Activated CD4-positive, alpha-beta T cell treated with anti-CD3 and anti-CD28 coated beads, Interleukin-2, amount 10 ng/mL, durations not matched to agents 7 days and 5 days (primary cell): ENCODE measurements at regions not wholly inside any gene's neighbourhood (a gene's known extent, or its start where the extent isn't known, plus 50 kb on each side); places are given as distances from the start of the nearest gene placed in this dataset.
"Not testable (repeated sequence)": the region's sequence is repeated elsewhere in the genome, so short reads cannot be mapped to it uniquely, and the experiment has no call there.

Source experiments
- CTCF ChIA-PET: fragments of 350-600 bp; sonication (Branson Sonifier 250); formaldehyde crosslinking; loops from one replicate; lab custom pipeline; 2021; ENCODE audit warnings: antibody characterized with exemption; lab: Charles Lee
- POLR2A ChIA-PET: fragments of 350-600 bp; sonication (Branson Sonifier 250); formaldehyde crosslinking; loops from one replicate; lab custom pipeline; 2021; ENCODE audit warnings: antibody characterized with exemption; lab: Charles Lee
- DNase-seq: peaks from one replicate; pipeline ENCODE4 v3.0.0-alpha.2; 2020
- H3K27ac Mint-ChIP-seq: one replicate; pipeline ENCODE4 v1.8.0; 2021; ENCODE audit warnings: mild to moderate bottlenecking, moderate library complexity, mixed read lengths
- H3K27me3 Mint-ChIP-seq: one replicate; pipeline ENCODE4 v1.8.0; 2021; ENCODE audit warnings: mixed read lengths
- H3K36me3 Mint-ChIP-seq: one replicate; pipeline ENCODE4 v1.8.0; 2021; ENCODE audit warnings: low read depth, mixed read lengths
- H3K4me1 Mint-ChIP-seq: one replicate; pipeline ENCODE4 v1.8.0; 2021; ENCODE audit warnings: mixed read lengths
- H3K4me3 Mint-ChIP-seq: one replicate; pipeline ENCODE4 v1.8.0; 2021; ENCODE audit warnings: mild to moderate bottlenecking, moderate library complexity, mixed read lengths
- H3K9me3 Mint-ChIP-seq: one replicate; pipeline ENCODE4 v1.8.0; 2021; ENCODE audit warnings: mixed read lengths

DNA sequence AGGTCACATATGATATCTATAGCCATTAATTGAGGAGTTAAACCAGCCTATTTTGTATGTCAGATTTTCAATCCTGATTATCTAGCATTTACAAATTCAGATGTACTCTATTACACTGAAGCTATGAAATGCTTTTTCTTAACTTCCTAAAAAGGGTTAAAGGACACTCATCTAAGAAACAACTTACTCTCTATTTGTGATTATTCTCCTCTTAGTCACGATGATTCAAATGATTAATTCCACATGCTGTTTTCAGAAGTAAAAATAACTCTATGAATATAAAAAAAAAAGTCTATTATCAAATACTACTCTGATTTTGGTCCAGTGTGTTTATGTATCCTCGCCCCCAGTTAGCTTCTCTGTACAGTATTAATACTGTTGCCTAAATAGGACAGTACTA, 1199.9 kb downstream of the GATA3 start:
- DNase-seq = no peak
- Mint-ChIP-seq H3K4me1 (no peaks in the 10 kb centered on the region), H3K9me3 (no peaks in the 10 kb centered on the region), H3K27ac (no peak overlapping the region), H3K36me3 (no peaks in the 10 kb centered on the region), H3K27me3 (peaks cover 17% of the 10 kb centered on the region), H3K4me3 (no peak overlapping the region)
- ChIA-PET POLR2A (no interaction called here), CTCF (interaction anchor here (0.6 kb wide), 1 partner anchor 348 kb away, joined by 3 read pairs; no protein-coding TSS in a partner anchor)

DNA sequence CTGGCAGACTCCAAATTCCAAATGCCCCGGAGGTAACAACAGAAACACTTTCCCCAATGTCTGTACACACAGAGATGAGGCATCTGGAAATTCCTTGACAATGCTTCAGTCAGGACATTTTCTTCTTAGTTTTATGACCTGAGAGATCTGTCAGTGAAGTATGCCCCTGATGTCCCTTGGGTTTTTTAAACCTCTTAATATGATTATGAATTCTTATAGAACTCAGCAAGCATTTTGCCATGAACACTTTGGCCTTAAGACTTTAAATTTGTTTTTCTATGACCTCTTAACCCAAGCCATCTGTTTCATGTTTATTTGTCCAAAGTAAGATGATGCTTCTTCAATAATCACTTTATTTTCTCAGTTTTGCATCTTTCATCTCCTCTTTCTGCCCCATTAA, 1206.2 kb downstream of the GATA3 start:
- CTCF ChIA-PET = no interaction called here
- peaks cover 24% of the 10 kb centered on the region for H3K27me3 Mint-ChIP-seq
- H3K27ac Mint-ChIP-seq = no peak overlapping the region
- H3K9me3 Mint-ChIP-seq = no peaks in the 10 kb centered on the region
- no peaks in the 10 kb centered on the region for H3K4me1 Mint-ChIP-seq
- no peak for DNase-seq
- no peaks in the 10 kb centered on the region for H3K36me3 Mint-ChIP-seq
- no peak overlapping the region for H3K4me3 Mint-ChIP-seq
- POLR2A ChIA-PET = no interaction called here

DNA sequence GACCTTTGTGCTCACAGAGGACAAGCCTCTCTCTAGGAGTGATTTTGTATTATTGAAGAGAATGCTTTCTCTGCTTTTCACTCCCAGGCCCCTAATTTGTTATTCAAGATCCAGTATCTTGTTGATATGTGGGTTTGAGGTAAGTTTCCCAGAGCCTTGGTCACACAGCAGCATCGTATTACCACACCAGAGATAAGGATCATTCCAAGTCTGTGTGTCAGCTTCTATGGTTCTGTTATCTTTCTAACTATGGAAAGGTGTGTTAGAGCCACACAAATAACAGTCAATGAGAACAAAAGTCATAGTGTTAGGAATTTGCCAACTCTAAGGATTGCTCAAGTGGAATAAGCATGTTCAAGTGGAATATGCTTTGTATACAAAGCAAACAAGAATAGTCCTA, 1208.3 kb downstream of the GATA3 start:
- Mint-ChIP-seq H3K27ac (no peak overlapping the region), H3K4me3 (no peak overlapping the region)

DNA sequence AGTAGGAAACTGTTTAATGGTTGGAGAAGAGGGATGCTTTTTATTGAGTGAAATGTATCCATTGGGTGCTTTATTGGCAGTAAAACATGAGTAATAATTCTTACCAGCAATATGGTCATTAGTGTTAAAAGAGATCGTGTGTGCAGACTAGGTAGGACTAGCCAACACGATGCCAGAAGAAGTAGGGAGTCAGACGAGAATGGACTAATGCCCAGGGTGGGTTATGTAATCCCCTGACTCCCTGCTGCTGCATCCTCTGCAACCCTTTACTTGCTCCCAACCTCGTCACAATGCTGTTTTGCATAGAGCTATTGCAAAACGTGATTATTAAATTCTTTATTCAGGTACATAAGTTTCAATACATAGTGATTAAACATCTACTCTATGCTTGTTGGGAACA, 1213.7 kb downstream of the GATA3 start:
- no peaks in the 10 kb centered on the region for H3K36me3 Mint-ChIP-seq
- no peak for DNase-seq
- H3K27me3 Mint-ChIP-seq = peaks cover 21% of the 10 kb centered on the region
- H3K9me3 Mint-ChIP-seq = no peaks in the 10 kb centered on the region
- H3K4me3 Mint-ChIP-seq = no peak overlapping the region
- H3K4me1 Mint-ChIP-seq = no peaks in the 10 kb centered on the region
- CTCF ChIA-PET = no interaction called here
- POLR2A ChIA-PET = no interaction called here
- no peak overlapping the region for H3K27ac Mint-ChIP-seq

More for the DNA sequence above, 1208.3 kb downstream of the GATA3 start:
- Mint-ChIP-seq H3K27me3 (peaks cover 18% of the 10 kb centered on the region), H3K9me3 (no peaks in the 10 kb centered on the region), H3K36me3 (no peaks in the 10 kb centered on the region), H3K4me1 (no peaks in the 10 kb centered on the region)
- DNase-seq = no peak
- POLR2A ChIA-PET = interaction anchor here (0.6 kb wide), 1 partner anchor 68 kb away, joined by 3 read pairs; no protein-coding TSS in a partner anchor
- CTCF ChIA-PET = interaction anchor here (1.2 kb wide), 1 partner anchor 24 kb away, joined by 3 read pairs; no protein-coding TSS in a partner anchor

DNA sequence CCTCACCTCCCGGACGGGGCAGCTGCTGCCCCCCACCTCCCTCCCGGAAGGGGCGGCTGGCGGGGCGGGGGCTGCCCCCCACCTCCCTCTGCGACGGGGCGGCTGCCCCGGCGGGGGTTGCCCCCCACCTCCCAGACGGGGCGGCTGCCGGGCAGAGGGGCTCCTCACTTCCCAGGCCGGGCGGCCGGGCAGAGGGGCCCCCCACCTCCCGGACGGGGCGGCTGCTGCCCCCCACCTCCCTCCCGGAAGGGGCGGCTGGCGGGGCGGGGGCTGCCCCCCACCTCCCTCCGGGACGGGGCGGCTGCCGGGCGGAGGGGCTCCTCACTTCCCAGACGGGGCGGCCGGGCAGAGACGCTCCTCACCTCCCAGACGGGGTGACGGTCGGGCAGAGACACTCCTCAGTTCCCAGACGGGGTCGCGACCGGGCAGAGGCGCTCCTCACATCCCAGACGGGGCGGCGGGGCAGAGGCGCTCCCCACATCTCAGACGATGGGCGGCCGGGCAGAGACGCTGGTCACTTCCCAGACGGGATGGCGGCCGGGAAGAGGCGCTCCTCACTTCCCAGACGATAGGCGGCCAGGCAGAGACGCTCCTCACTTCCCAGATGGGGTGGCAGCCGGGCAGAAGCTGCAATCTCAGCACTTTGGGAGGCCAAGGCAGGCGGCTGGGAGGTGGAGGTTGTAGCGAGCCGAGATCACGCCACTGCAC, 1218.8 kb downstream of the GATA3 start:
- H3K4me3 Mint-ChIP-seq, H3K4me1 Mint-ChIP-seq, H3K9me3 Mint-ChIP-seq, DNase-seq, POLR2A ChIA-PET, H3K27ac Mint-ChIP-seq, CTCF ChIA-PET, H3K36me3 Mint-ChIP-seq: not testable (repeated sequence)
- H3K27me3 Mint-ChIP-seq = peaks cover 21% of the 10 kb centered on the region

DNA sequence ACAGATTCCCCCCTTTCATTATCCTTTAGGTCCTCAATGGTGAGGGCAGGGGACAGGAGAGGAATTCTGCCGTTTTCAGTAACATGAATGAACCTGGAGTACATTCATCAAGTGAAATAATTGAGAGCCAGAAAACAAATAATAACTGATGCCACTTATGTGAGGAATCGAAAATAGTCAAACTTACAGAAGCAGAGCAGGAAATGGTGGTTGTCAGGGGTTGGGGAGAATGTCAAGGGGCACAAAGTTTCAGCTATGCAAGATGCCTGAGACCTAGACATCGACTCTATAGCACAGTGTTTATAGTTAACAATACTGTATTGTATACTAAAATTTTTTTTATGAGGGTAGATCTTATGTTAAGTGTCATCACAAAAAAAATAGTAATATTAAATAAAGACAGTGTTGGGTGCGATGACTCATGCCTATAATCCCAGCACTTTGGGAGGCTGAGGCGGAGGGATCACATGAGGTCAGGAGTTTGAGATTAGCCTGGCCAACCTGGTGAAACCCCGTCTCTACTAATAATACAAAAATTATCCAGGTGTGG, 1219.8 kb downstream of the GATA3 start:
- CTCF ChIA-PET = interaction anchor here (0.6 kb wide), 1 partner anchor 1351 kb away, joined by 3 read pairs; no protein-coding TSS in a partner anchor
- POLR2A ChIA-PET = no interaction called here
- Mint-ChIP-seq H3K27me3 (peaks cover 19% of the 10 kb centered on the region), H3K27ac (no peak overlapping the region), H3K36me3 (no peaks in the 10 kb centered on the region), H3K9me3 (no peaks in the 10 kb centered on the region), H3K4me3 (no peak overlapping the region), H3K4me1 (peaks cover 3% of the 10 kb centered on the region)
- no peak for DNase-seq

DNA sequence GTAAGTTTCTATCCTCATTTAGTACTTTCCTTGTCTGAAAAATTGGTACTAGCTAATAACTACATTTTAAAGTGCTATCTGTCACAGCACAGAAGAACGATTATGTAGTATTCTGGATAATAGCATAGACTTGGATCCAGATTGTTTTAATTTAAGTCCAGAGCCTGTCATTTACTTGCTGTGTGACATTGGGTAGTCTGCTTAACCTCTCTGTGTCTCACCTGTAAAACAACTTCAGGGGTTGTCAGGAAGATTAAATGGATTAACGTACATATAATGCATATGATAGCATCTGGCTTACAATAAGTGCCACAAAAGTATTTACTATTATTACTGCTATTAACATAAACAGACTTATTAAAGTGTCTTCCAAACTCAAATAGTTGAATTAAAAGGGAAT, 1221.4 kb downstream of the GATA3 start:
- Mint-ChIP-seq H3K36me3 (peaks cover 1% of the 10 kb centered on the region), H3K4me1 (peaks cover 6% of the 10 kb centered on the region), H3K27me3 (peaks cover 17% of the 10 kb centered on the region), H3K27ac (no peak overlapping the region), H3K9me3 (peaks cover 4% of the 10 kb centered on the region), H3K4me3 (no peak overlapping the region)
- no peak for DNase-seq
- ChIA-PET POLR2A (interaction anchor here (0.5 kb wide), 1 partner anchor 121 kb away, joined by 3 read pairs; no protein-coding TSS in a partner anchor), CTCF (no interaction called here)

DNA sequence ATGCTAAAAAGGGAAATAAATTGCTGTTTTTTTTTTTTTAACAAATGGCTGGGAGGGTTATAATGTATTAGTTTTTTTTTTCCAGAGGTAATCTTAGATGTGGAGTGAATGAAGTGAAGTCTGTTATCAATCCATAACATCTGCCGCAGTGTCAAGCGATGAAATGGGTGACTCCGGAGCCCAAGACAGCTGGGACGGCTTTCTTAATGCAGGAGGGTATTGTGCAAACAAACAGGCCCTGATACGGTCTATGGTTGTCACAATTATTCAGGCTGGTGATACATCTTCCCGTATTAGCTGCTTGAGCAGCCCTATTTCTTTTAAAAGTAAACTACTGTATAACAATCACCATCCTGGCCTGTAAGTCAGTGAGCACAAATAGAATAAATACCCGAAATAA, 1231.2 kb downstream of the GATA3 start:
- no peak overlapping the region for H3K27ac Mint-ChIP-seq

DNA sequence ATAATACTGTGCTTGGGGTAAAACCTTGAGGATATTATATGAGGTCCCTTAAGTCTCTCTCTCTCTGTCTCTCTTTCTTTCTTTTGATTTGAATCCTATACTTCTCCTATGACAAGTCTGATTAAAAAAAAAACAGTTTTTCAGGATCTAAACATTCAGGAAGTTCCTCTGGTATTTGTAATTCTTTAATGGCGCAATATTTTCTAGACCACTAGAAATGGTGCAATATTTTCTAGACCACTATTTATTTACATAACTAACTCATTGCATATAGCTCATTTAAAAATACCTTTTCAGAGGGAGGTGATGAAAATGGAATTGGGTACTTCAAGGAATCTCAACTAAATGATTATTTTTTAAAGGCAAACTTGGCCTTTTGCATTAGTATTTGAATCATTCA, 1235.3 kb downstream of the GATA3 start:
- ChIA-PET CTCF (interaction anchor here (0.7 kb wide), 1 partner anchor 1796 kb away, joined by 3 read pairs; no protein-coding TSS in a partner anchor), POLR2A (no interaction called here)
- H3K27me3 Mint-ChIP-seq = peaks cover 4% of the 10 kb centered on the region
- peaks cover 7% of the 10 kb centered on the region for H3K4me1 Mint-ChIP-seq
- H3K27ac Mint-ChIP-seq = no peak overlapping the region
- H3K4me3 Mint-ChIP-seq = no peak overlapping the region
- H3K9me3 Mint-ChIP-seq = peaks cover 2% of the 10 kb centered on the region
- no peak for DNase-seq
- H3K36me3 Mint-ChIP-seq = no peaks in the 10 kb centered on the region

More for the DNA sequence above, 1231.2 kb downstream of the GATA3 start:
- Mint-ChIP-seq H3K4me1 (peaks cover 4% of the 10 kb centered on the region), H3K9me3 (peaks cover 7% of the 10 kb centered on the region), H3K36me3 (peaks cover 4% of the 10 kb centered on the region), H3K4me3 (no peak overlapping the region), H3K27me3 (peaks cover 2% of the 10 kb centered on the region)
- POLR2A ChIA-PET = no interaction called here
- CTCF ChIA-PET = interaction anchor here (1.4 kb wide), 1 partner anchor 23 kb away, joined by 3 read pairs; no protein-coding TSS in a partner anchor
- DNase-seq = no peak

DNA sequence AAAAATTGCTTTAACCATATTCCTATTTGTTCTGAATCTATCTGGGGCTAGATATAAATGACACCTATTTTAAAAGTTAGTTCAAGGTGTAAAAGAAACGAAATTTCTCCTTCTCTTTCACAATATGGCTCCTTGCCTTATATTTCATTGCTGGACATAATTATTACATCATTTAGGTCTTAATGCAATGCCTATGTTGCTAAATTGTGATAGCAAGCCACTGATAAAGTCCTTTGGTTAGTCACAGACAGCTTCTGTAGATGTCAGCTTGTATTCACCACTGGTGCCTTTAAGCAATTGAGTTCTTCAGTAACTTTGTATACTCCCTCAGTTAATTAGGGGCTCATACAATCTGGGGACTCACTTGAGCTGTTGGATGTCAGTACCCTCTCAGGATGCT, 1236.6 kb downstream of the GATA3 start:
- ChIA-PET POLR2A (no interaction called here), CTCF (no interaction called here)
- Mint-ChIP-seq H3K27ac (no peak overlapping the region), H3K4me1 (peaks cover 16% of the 10 kb centered on the region), H3K4me3 (no peak overlapping the region), H3K27me3 (peaks cover 4% of the 10 kb centered on the region), H3K9me3 (peaks cover 2% of the 10 kb centered on the region), H3K36me3 (no peaks in the 10 kb centered on the region)
- no peak for DNase-seq

DNA sequence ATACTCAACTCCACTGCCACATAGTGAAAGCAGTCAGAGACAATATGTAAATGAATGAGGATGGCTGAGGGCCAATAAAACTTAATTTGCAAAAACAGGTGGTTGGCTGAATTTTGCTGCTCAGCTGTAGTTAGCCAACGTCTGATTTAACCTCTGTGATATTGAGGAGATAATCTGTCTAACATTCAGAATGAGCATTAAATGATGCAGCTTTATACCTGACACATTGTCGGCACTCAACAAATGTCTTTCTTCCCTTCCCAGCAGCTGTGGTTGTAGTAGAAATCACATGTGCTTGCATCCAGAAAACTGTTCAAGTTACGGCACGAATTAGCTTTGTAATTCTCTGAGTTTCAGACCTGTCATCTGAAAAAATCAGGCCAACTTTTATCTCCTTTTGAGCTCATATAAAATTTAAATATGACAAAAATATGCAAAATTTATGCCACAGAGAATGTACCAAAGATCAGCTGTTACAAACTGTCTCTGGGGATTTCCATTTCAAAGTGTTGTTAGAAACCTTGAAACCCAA, 1239.7 kb downstream of the GATA3 start:
- peaks cover 16% of the 10 kb centered on the region for H3K4me1 Mint-ChIP-seq
- no peak overlapping the region for H3K27ac Mint-ChIP-seq
- CTCF ChIA-PET = interaction anchor here (0.5 to 1.6 kb wide), 3 partner anchors 15 to 1768 kb away, joined by 3 to 7 read pairs (median 3); no protein-coding TSS in a partner anchor
- no peaks in the 10 kb centered on the region for H3K9me3 Mint-ChIP-seq
- H3K27me3 Mint-ChIP-seq = peaks cover 4% of the 10 kb centered on the region
- no peak for DNase-seq
- H3K36me3 Mint-ChIP-seq = no peaks in the 10 kb centered on the region
- H3K4me3 Mint-ChIP-seq = no peak overlapping the region
- POLR2A ChIA-PET = interaction anchor here (0.6 kb wide), 1 partner anchor 890 kb away, joined by 6 read pairs; no protein-coding TSS in a partner anchor

DNA sequence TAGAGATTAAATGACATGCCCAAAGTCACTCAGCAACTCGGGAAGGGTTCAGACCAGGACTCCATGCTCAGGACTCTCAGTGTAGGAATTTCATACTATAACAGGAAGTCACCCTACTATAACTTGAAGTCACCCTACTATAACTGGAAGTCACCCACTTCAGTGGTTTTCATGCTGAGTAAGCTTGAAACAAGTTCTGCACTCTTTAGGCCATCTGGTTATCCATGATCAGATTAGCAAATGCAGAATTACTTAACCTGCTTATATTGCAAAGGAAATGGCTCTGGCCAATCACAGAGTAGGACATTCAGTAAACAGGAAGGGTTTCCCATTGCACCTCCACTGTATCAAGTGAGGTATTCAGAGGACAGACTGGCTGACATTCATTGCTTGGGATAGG, 1240.4 kb downstream of the GATA3 start:
- Mint-ChIP-seq H3K27me3 (peaks cover 4% of the 10 kb centered on the region), H3K9me3 (no peaks in the 10 kb centered on the region), H3K27ac (no peak overlapping the region), H3K4me3 (no peak overlapping the region), H3K4me1 (peaks cover 16% of the 10 kb centered on the region), H3K36me3 (no peaks in the 10 kb centered on the region)
- POLR2A ChIA-PET = interaction anchor here (0.6 kb wide), 1 partner anchor 891 kb away, joined by 6 read pairs; no protein-coding TSS in a partner anchor
- peak; percentile 10 for DNase-seq
- CTCF ChIA-PET = interaction anchor here (0.5 to 1.6 kb wide), 2 partner anchors 929 to 1769 kb away, joined by 3 to 7 read pairs; no protein-coding TSS in a partner anchor

DNA sequence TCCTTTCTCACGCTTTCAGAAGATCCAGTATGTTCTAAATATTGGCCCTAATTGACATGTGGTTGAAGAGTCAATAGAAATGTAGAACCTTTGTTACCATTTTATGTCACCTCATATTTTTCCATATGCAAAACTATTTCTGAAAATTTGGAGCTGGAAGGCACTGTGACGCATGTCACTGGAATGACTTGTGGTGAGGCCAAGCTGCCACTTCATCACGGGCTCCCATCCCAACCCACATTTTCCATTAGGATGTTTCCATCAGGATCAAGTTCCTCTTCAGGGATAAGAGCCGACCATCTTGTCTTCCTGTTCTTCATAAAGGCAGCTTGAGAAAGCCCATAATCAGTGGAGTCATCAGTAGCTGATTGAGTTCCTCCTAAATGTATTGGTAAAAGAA, 1241.7 kb downstream of the GATA3 start:
- Mint-ChIP-seq H3K36me3 (no peaks in the 10 kb centered on the region), H3K27ac (no peak overlapping the region), H3K4me3 (no peak overlapping the region), H3K27me3 (no peaks in the 10 kb centered on the region), H3K4me1 (peaks cover 16% of the 10 kb centered on the region), H3K9me3 (no peaks in the 10 kb centered on the region)
- ChIA-PET POLR2A (no interaction called here), CTCF (no interaction called here)
- DNase-seq = no peak
